ENCODE measurements at regions not wholly inside any gene's neighbourhood (a gene's known extent, or its start where the extent isn't known, plus 50 kb on each side); places are given as distances from the start of the nearest gene placed in this dataset.

GRCh38 chr5:135134691-135135381, 100.8 kb upstream of the PITX1 start:
- Mint-ChIP-seq H3K36me3 (no peaks in the 10 kb centered on the region), H3K27ac (no peak overlapping the region), H3K4me3 (no peak overlapping the region), H3K4me1 (no peaks in the 10 kb centered on the region), H3K9me3 (no peaks in the 10 kb centered on the region)
- DNase-seq (ENCODE audit: low spot score in 2 of 2) (no peak), ATAC-seq (no peak)

- H3K36me3 Mint-ChIP-seq: no peaks in the 10 kb centered on the region
- ATAC-seq: no peak
- DNase-seq (ENCODE audit: low spot score in 2 of 2): no peak
- no peaks in the 10 kb centered on the region for H3K9me3 Mint-ChIP-seq
- H3K4me1 Mint-ChIP-seq: peaks cover 6% of the 10 kb centered on the region
- no peak overlapping the region for H3K4me3 Mint-ChIP-seq
- no peak overlapping the region for H3K27ac Mint-ChIP-seq
Measured at GRCh38 chr5:135133698-135134515, 99.9 kb upstream of the PITX1 start.

- no peaks in the 10 kb centered on the region for H3K36me3 Mint-ChIP-seq
- ATAC-seq (no peak), DNase-seq (ENCODE audit: low spot score in 2 of 2) (no peak)
- no peak overlapping the region for H3K4me3 Mint-ChIP-seq
- H3K4me1 Mint-ChIP-seq: peaks cover 6% of the 10 kb centered on the region
- H3K27ac Mint-ChIP-seq: no peak overlapping the region
- H3K9me3 Mint-ChIP-seq: no peaks in the 10 kb centered on the region
Measured at GRCh38 chr5:135133181-135133580, 99.2 kb upstream of the PITX1 start.

- Mint-ChIP-seq H3K9me3 (no peaks in the 10 kb centered on the region), H3K27ac (no peak overlapping the region), H3K4me3 (no peak overlapping the region), H3K4me1 (peaks cover 6% of the 10 kb centered on the region), H3K36me3 (no peaks in the 10 kb centered on the region)
- DNase-seq (ENCODE audit: low spot score in 2 of 2) (no peak), ATAC-seq (no peak)
Measured at GRCh38 chr5:135131801-135132680, 98.0 kb upstream of the PITX1 start.

- H3K4me1 Mint-ChIP-seq: peaks cover 6% of the 10 kb centered on the region
- H3K9me3 Mint-ChIP-seq: no peaks in the 10 kb centered on the region
- H3K4me3 Mint-ChIP-seq: no peak overlapping the region
- no peaks in the 10 kb centered on the region for H3K36me3 Mint-ChIP-seq
- H3K27ac Mint-ChIP-seq: no peak overlapping the region
- no peak for ATAC-seq
- no peak for DNase-seq (ENCODE audit: low spot score in 2 of 2)
Measured at GRCh38 chr5:135130261-135131215, 96.5 kb upstream of the PITX1 start.

DNA sequence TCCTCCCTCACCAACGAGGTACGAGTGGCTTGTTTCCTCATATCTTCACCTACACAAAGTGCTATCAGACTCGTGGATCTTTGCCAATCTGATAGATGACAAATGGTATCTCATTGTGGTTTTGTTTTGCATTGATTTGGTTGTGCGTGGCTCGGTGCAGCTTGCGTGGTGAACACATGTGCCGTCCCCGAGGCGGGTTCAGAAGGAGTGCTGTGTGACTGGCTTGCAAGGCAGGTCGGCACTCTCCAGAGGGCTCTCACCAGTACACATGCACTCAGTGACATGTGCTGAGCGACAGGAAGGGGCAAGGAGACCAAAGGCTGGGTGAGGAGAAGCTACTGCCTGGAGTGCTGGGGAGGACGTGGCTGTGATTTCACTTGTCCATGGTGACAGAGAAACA, 95.3 kb upstream of the PITX1 start:
- Mint-ChIP-seq H3K9me3 (no peaks in the 10 kb centered on the region), H3K4me1 (peaks cover 6% of the 10 kb centered on the region), H3K36me3 (no peaks in the 10 kb centered on the region), H3K27ac (no peak overlapping the region), H3K4me3 (no peak overlapping the region)
- ATAC-seq (peak; percentile 22), DNase-seq (ENCODE audit: low spot score in 2 of 2) (no peak)

GRCh38 chr5:135128361-135128760, 94.3 kb upstream of the PITX1 start:
- DNase-seq (ENCODE audit: low spot score in 2 of 2): no peak

DNA sequence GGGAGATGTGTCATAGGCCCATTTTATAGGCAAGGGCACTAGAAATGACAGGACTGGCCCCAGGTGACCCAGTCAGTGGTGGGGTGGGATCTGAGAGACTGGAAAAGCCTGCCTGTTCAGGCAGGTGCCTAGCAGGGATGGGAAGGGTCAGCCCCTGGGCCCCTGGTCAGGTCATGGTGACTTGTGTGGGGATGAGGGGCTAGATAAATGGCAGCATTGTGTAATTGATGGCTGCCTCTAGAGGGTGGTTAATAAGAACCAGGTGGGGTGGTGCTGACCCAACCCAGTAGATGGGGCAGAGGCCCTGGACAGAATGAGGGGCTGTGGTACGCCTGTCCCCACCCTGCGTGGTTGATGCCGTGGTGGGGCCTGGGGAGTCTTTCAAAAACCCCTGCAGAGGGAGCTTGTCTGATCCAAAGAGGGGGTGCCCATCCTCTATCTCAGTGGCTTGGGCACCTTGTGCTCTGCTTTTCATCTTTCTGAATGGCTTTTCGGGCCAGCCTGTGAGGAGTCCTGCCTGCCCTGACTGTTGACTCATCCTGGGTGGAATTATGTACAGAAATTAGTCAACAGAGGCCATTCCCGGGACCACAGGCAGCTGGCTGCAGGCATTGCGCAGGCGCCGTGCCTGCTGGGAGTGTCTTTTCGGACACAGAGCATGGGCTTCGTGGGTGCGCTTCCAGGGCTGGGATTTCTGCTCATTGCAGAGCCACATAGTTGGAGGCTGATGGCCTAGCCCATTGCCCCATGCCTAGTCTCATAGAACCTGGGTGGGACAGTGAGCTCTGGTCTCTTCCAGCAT, 93.6 kb upstream of the PITX1 start:
- Mint-ChIP-seq H3K36me3 (no peaks in the 10 kb centered on the region), H3K4me1 (peaks cover 6% of the 10 kb centered on the region), H3K4me3 (no peak overlapping the region), H3K9me3 (no peaks in the 10 kb centered on the region), H3K27ac (no peak overlapping the region)
- ATAC-seq: no peak
- no peak for DNase-seq (ENCODE audit: low spot score in 2 of 2)

More at GRCh38 chr5:135128361-135128760, 94.3 kb upstream of the PITX1 start:
- Mint-ChIP-seq H3K4me1 (peaks cover 6% of the 10 kb centered on the region), H3K36me3 (no peaks in the 10 kb centered on the region), H3K4me3 (no peak overlapping the region), H3K9me3 (no peaks in the 10 kb centered on the region), H3K27ac (no peak overlapping the region)
- no peak for ATAC-seq

- Mint-ChIP-seq H3K4me3 (no peak overlapping the region), H3K9me3 (no peaks in the 10 kb centered on the region), H3K27ac (no peak overlapping the region), H3K4me1 (peaks cover 6% of the 10 kb centered on the region), H3K36me3 (no peaks in the 10 kb centered on the region)
- DNase-seq (ENCODE audit: low spot score in 2 of 2) (no peak), ATAC-seq (no peak)
Measured at GRCh38 chr5:135126688-135127438, 92.8 kb upstream of the PITX1 start.

- ATAC-seq: no peak
- no peak for DNase-seq (ENCODE audit: low spot score in 2 of 2)
- no peak overlapping the region for H3K4me3 Mint-ChIP-seq
Measured at GRCh38 chr5:135124724-135125123, 90.7 kb upstream of the PITX1 start.

GRCh38 chr5:135124128-135124527, 90.1 kb upstream of the PITX1 start:
- no peaks in the 10 kb centered on the region for H3K36me3 Mint-ChIP-seq
- no peak overlapping the region for H3K27ac Mint-ChIP-seq

More at GRCh38 chr5:135124724-135125123, 90.7 kb upstream of the PITX1 start:
- H3K9me3 Mint-ChIP-seq: no peaks in the 10 kb centered on the region
- H3K4me1 Mint-ChIP-seq: peaks cover 6% of the 10 kb centered on the region
- no peak overlapping the region for H3K27ac Mint-ChIP-seq
- H3K36me3 Mint-ChIP-seq: no peaks in the 10 kb centered on the region

GRCh38 chr5:135122797-135123196, 88.8 kb upstream of the PITX1 start:
- Mint-ChIP-seq H3K4me1 (no peaks in the 10 kb centered on the region), H3K9me3 (no peaks in the 10 kb centered on the region), H3K27ac (no peak overlapping the region), H3K36me3 (no peaks in the 10 kb centered on the region), H3K4me3 (no peak overlapping the region)
- no peak for ATAC-seq
- no peak for DNase-seq (ENCODE audit: low spot score in 2 of 2)

More at GRCh38 chr5:135124128-135124527, 90.1 kb upstream of the PITX1 start:
- DNase-seq (ENCODE audit: low spot score in 2 of 2) (no peak), ATAC-seq (no peak)
- no peaks in the 10 kb centered on the region for H3K9me3 Mint-ChIP-seq
- H3K4me3 Mint-ChIP-seq: no peak overlapping the region
- peaks cover 2% of the 10 kb centered on the region for H3K4me1 Mint-ChIP-seq

DNA sequence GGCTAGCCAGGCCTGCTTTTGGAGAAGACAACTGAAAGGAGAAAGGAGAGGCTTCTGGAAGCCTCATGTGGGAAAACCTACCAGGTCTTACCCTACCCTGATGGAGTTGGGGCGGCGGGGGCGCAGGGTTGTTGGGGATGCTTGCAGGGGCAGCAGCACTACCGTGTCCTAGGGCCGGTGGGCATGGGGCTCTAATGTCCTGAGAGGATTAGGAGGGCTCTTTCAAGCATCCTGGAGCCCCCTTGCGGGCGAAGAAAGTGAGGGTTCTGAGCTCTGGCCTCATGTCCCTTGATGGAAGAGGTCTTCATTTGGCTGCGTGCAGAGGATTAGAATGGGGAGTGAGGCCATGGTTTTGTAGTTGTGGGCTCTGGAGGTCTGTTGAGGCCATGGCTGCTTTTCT, 86.9 kb upstream of the PITX1 start:
- H3K36me3 Mint-ChIP-seq: no peaks in the 10 kb centered on the region
- no peak for DNase-seq (ENCODE audit: low spot score in 2 of 2)
- no peaks in the 10 kb centered on the region for H3K4me1 Mint-ChIP-seq
- ATAC-seq: no peak
- H3K4me3 Mint-ChIP-seq: no peak overlapping the region
- no peak overlapping the region for H3K27ac Mint-ChIP-seq
- no peaks in the 10 kb centered on the region for H3K9me3 Mint-ChIP-seq
